ENCODE measurements at regions not wholly inside any gene's neighbourhood (a gene's known extent, or its start where the extent isn't known, plus 50 kb on each side); places are given as distances from the start of the nearest gene placed in this dataset.

DNA sequence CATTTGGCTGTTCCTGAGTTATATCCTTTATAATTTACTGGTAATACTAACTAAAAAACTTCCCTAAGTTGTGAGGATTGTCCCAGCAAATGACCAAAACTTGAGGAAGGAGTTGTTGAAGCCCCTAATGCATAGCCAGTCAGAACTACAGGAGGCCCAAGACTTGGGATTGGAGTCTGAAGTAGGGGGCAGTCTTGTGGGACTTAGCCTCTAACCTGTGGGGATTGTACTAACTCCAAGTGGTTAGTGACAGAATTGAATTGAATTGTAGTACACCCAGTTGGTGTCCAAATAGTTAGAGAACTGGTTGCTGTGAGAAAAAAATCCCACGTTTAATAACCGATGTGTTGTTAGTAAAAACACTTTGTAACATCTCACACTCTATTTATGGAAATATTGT is 1506.3 kb downstream of the ADGRL3 start:
- H3K36me3 ChIP-seq = no peaks in the 10 kb centered on the region
- intact Hi-C loops (cut with DNase I; ENCODE audit: low total_unique reads) = no loop called here

DNA sequence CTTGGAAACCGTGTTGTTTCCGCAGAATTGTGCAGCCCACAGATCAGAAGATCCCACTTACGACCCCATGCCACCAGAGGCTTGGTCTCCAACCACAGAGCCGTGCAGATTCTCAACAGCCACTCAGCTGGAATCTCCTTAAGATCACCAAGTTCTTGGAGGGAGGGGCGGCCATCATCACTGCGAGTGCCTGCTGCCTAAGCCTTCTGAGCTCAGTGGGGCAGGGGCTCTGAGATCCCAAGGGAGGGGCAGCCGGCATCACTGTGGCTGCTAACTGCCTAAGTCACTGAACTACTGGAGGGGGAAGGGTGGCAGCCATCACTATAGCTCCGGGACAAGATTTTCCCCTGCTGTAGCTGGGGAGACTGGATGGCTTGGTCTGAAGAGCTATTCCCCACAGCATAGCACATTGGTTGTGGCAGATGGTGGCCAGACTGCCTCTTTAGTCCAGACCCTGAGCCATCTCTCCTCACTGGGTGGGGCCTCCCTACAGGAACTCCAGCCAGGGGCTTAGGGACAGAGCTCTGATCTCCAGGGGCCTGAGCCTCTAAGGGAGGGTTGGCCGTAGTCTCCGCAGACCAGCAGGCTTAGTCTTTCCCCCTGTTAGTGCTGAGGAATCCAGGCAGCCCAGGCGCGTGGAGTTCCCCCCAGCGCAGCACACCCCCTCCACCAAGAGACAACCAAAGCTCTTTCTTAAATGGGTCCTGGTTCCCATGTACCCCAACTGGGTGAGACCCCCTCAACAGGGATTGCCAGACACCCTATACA is 1483.9 kb downstream of the ADGRL3 start:
- H3K27me3 ChIP-seq = no peaks in the 10 kb centered on the region
- intact Hi-C loops (cut with DNase I; ENCODE audit: low total_unique reads) = no loop called here
- DNase-seq = no peak
- no peak overlapping the region for H3K4me3 ChIP-seq
- no peaks in the 10 kb centered on the region for H3K36me3 ChIP-seq
- TF ChIP-seq, protein P1, sequence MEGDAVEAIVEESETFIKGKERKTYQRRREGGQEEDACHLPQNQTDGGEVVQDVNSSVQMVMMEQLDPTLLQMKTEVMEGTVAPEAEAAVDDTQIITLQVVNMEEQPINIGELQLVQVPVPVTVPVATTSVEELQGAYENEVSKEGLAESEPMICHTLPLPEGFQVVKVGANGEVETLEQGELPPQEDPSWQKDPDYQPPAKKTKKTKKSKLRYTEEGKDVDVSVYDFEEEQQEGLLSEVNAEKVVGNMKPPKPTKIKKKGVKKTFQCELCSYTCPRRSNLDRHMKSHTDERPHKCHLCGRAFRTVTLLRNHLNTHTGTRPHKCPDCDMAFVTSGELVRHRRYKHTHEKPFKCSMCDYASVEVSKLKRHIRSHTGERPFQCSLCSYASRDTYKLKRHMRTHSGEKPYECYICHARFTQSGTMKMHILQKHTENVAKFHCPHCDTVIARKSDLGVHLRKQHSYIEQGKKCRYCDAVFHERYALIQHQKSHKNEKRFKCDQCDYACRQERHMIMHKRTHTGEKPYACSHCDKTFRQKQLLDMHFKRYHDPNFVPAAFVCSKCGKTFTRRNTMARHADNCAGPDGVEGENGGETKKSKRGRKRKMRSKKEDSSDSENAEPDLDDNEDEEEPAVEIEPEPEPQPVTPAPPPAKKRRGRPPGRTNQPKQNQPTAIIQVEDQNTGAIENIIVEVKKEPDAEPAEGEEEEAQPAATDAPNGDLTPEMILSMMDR (IDR thresholded peaks at IDR 0.05) = no peak
- H3K4me1 ChIP-seq = no peaks in the 10 kb centered on the region
- H3K9me3 ChIP-seq = no peaks in the 10 kb centered on the region
- no peak overlapping the region for H3K27ac ChIP-seq

More for the DNA sequence above, 1506.3 kb downstream of the ADGRL3 start:
- Histone ChIP-seq H3K27ac (no peak overlapping the region), H3K9me3 (no peaks in the 10 kb centered on the region), H3K27me3 (no peaks in the 10 kb centered on the region), H3K4me3 (no peak overlapping the region), H3K4me1 (peaks cover 0 to 4% (median 0%) of the 10 kb centered on the region in 4 donors)
- TF ChIP-seq, protein P1 (IDR thresholded peaks at IDR 0.05) = no peak
- no peak for DNase-seq

DNA sequence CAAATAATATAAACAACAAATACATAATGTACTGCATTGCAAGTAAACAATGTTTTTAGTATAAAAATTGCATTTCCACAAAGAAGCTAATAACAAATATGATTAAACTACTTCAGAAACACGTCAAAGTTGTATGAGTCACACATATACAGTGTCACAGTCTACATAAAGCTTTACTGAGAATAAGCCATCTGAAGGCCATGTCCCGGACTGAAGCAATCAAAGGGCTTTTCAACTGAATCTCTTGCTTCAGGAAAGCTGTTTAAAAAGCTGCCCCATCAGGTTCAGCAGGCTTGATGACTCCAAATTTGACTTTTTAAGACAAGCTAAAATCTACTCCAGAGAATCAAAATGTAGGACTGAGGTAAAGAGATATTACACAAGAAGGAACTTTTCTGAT is 1476.8 kb downstream of the ADGRL3 start:
- Histone ChIP-seq H3K27ac (no peak overlapping the region), H3K4me1 (no peaks in the 10 kb centered on the region), H3K4me3 (no peak overlapping the region), H3K27me3 (no peaks in the 10 kb centered on the region), H3K36me3 (no peaks in the 10 kb centered on the region), H3K9me3 (no peaks in the 10 kb centered on the region)
- DNase-seq = no peak
- TF ChIP-seq, protein P1 (IDR thresholded peaks at IDR 0.05) = no peak
- intact Hi-C loops (cut with DNase I; ENCODE audit: low total_unique reads) = no loop called here

DNA sequence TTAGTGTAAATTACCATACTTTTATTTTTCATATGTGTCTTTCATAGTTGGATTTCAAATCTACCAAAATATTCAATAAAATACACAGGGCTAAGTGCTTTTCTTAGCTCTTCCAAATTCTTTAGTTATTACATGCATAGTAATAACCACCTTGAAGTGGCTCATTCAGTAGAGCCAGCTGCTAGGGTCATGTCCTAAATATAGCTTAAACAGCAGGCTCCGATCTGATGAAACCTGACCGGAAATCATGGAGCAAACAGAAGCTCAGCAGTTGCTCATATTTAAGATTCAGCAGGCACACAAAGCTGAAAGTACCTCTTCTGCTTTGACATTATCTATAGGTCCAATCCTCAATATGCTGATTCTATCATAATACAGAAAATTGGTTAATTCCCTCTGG is 1470.4 kb downstream of the ADGRL3 start:
- no peak overlapping the region for H3K27ac ChIP-seq
- intact Hi-C loops (cut with DNase I; ENCODE audit: low total_unique reads) = no loop called here
- DNase-seq = no peak
- TF ChIP-seq, protein P1 (IDR thresholded peaks at IDR 0.05) = no peak
- H3K27me3 ChIP-seq = no peaks in the 10 kb centered on the region
- no peaks in the 10 kb centered on the region for H3K9me3 ChIP-seq
- no peaks in the 10 kb centered on the region for H3K36me3 ChIP-seq
- H3K4me1 ChIP-seq = no peaks in the 10 kb centered on the region
- H3K4me3 ChIP-seq = no peak overlapping the region

DNA sequence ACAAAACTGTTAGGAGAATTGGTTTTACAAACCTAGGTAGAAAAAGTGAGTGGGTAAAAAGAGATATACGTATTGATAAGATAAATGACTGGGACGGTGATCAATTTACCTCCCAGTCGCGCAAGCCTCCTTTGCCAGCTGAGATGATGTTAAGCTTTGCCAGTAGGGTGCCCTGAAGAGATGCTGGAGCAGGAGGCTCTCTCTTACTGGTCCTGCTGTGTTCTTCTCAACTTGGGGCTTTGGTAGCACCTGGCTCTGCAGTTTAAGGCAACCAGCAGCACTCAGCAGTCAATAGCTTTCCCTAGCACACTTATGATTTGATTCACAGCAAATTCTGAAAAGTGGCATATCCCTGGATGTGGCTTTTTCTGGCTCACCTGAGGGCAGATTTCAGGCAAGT is 1461.7 kb downstream of the ADGRL3 start:
- intact Hi-C loops (cut with DNase I; ENCODE audit: low total_unique reads) = no loop called here
- H3K4me3 ChIP-seq = no peak overlapping the region
- no peak overlapping the region for H3K27ac ChIP-seq
- no peaks in the 10 kb centered on the region for H3K36me3 ChIP-seq
- no peaks in the 10 kb centered on the region for H3K9me3 ChIP-seq
- TF ChIP-seq, protein P1 (IDR thresholded peaks at IDR 0.05) = no peak
- no peak for DNase-seq
- H3K27me3 ChIP-seq = no peaks in the 10 kb centered on the region
- H3K4me1 ChIP-seq = no peaks in the 10 kb centered on the region

Data from tibial artery (tissue), 4 donors.